Large intestine (tissue), 3 donors: ENCODE measurements at regions not wholly inside any gene's neighbourhood (a gene's known extent, or its start where the extent isn't known, plus 50 kb on each side); places are given as distances from the start of the nearest gene placed in this dataset.

ENCODE experiments used
- DNase-seq, 2 donors: peaks; one replicate each; pipeline versions ENCODE4 v3.0.0 to v3.0.0-alpha.2; 2013
- H3K27ac ChIP-seq: one replicate; pipeline ENCODE4 v1.5.1; 2013; ENCODE audit warnings: low read length
- H3K27me3 ChIP-seq: 2 replicates; pipeline ENCODE4 v1.6.1; 2013; ENCODE audit warnings: low read length; ENCODE audit not compliant: control insufficient read depth, insufficient read depth
- H3K36me3 ChIP-seq: 2 replicates; pipeline ENCODE4 v1.6.1; 2013; ENCODE audit warnings: low read length; ENCODE audit not compliant: control insufficient read depth, insufficient read depth
- H3K4me1 ChIP-seq: one replicate; pipeline ENCODE4 v1.6.1; 2013; ENCODE audit warnings: low read length; ENCODE audit not compliant: control insufficient read depth, insufficient read depth
- H3K4me3 ChIP-seq: one replicate; pipeline ENCODE4 v1.5.1; 2013; ENCODE audit warnings: low read length
- H3K9me3 ChIP-seq: one replicate; pipeline ENCODE4 v1.6.1; 2013; ENCODE audit warnings: mild to moderate bottlenecking, low read depth, low read length, moderate library complexity; ENCODE audit not compliant: control insufficient read depth
- WGBS: methylation state at CpG from one replicate; pipeline ENCODE4 v1.1.5; 2013; ENCODE audit warnings: low lambda C conversion rate; ENCODE audit not compliant: insufficient coverage; 5-methylcytosine and 5-hydroxymethylcytosine counted together

DNA sequence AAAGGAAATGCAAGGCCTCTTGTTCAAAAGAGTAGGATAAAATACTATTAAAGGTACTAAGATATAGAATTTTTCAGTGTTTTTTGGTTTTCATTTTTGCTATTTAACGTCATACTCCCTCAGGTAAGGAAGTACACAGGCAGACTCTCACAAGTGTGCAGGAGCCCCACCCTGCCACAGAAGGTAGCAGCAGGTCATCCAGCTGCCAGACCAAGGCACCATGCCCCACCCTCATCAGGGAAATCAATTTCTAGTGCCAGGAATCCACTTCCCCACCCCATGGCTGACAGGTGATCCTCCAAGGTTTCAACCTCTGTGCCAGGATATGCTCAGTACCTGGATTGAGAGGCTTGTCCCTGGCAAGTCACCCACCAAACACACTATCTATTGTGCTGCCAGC, 712.9 kb downstream of the SORCS3 start:
- Histone ChIP-seq H3K4me1 (no peaks in the 10 kb centered on the region), H3K27me3 (no peaks in the 10 kb centered on the region), H3K9me3 (no peaks in the 10 kb centered on the region), H3K27ac (no peak overlapping the region), H3K36me3 (no peaks in the 10 kb centered on the region), H3K4me3 (no peak overlapping the region)
- no peak for DNase-seq
- no CpG with 5 or more reads among the region's 1 CpG for WGBS

DNA sequence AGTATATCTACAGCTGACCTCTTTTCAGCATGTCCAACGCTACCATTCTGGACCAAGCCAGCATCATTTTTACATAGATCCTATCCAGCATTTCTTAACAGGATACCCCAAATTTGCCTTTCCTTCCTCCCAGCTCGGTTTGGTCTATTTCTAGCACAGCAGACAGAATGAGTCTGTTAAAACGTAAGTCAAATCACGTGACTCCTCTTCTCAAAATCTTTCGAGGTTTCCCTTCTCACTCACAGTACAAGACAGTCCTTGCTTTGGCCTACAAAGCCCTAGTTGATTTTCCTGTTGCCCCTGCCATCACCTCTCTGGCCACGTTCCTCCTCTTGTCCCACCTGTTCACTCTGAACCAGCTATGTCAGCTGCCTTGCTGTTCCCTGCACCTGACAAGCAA, 711.7 kb downstream of the SORCS3 start:
- WGBS: 92% methylated on average over 4 of the region's 6 CpGs
- no peak overlapping the region for H3K4me3 ChIP-seq
- no peak overlapping the region for H3K27ac ChIP-seq
- no peaks in the 10 kb centered on the region for H3K4me1 ChIP-seq
- H3K36me3 ChIP-seq: no peaks in the 10 kb centered on the region
- DNase-seq: no peak
- no peaks in the 10 kb centered on the region for H3K9me3 ChIP-seq
- no peaks in the 10 kb centered on the region for H3K27me3 ChIP-seq

DNA sequence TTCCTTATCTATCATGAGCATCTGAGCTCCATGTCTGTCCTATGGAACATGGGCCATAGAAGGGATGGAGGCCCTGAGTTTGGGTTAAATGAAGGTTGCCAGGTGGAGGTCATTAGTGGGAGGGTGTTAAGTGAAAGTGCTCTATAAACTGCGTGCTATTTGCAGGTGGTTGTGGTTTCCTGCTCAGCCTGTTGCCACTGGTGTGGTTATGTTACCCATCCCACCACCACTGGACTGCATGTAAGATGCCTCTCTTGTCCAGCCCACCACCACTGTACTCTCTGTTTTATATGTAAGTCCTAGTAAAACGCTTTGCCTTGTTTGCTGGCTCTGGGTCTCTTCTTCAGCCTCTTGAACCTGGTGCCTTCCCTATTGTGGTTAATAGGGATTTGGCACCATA, 711.2 kb downstream of the SORCS3 start:
- Histone ChIP-seq H3K36me3 (no peaks in the 10 kb centered on the region), H3K27me3 (no peaks in the 10 kb centered on the region), H3K4me1 (no peaks in the 10 kb centered on the region), H3K27ac (no peak overlapping the region), H3K4me3 (no peak overlapping the region), H3K9me3 (no peaks in the 10 kb centered on the region)
- DNase-seq: no peak
- no CpG with 5 or more reads among the region's 2 CpGs for WGBS

DNA sequence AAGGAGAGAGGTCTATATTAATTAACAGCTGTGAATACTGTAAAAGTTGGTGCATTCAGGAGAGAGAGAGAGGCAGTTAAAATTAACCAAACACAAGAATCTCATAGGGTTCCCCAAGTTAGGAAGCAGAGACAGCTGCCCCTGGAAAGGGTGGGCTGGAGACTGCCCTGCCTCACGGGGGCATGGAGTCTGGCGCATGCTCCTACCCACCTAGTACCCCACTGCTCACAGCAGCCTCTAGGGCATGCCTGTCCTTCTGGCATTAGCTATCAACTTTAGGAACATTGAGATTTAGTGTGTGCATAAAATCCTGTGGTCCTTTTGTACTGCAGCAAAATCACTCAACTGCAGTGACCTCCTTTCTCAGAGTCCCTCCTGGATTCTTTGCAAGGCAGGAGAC, 710.1 kb downstream of the SORCS3 start:
- no peaks in the 10 kb centered on the region for H3K36me3 ChIP-seq
- WGBS: no CpG with 5 or more reads among the region's 2 CpGs
- no peak for DNase-seq
- no peaks in the 10 kb centered on the region for H3K27me3 ChIP-seq
- no peaks in the 10 kb centered on the region for H3K4me1 ChIP-seq
- H3K27ac ChIP-seq: no peak overlapping the region
- no peaks in the 10 kb centered on the region for H3K9me3 ChIP-seq
- H3K4me3 ChIP-seq: no peak overlapping the region

DNA sequence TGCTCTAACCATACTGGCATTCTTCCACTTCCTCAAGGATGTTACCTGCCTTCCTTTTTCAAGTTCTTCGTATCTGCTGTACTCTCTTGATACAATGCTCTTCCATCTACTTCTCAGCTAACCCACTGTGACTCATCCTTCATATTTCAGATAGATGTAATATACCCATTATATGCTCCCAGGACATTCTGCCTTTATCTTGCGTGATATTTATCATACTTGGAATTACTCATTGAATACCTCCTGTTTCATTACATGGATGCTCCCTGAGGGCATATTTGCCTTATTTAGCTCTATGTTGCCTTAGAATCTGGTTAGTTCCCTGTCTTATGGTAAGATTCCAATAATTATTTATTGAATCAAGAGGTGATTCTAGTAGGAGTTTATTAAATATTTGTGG, 706.4 kb downstream of the SORCS3 start:
- H3K27ac ChIP-seq: no peak overlapping the region
- no peaks in the 10 kb centered on the region for H3K4me1 ChIP-seq
- 90% methylated on average over 2 of the region's 2 CpGs for WGBS
- H3K27me3 ChIP-seq: no peaks in the 10 kb centered on the region
- DNase-seq: no peak
- no peaks in the 10 kb centered on the region for H3K36me3 ChIP-seq
- no peaks in the 10 kb centered on the region for H3K9me3 ChIP-seq
- no peak overlapping the region for H3K4me3 ChIP-seq

DNA sequence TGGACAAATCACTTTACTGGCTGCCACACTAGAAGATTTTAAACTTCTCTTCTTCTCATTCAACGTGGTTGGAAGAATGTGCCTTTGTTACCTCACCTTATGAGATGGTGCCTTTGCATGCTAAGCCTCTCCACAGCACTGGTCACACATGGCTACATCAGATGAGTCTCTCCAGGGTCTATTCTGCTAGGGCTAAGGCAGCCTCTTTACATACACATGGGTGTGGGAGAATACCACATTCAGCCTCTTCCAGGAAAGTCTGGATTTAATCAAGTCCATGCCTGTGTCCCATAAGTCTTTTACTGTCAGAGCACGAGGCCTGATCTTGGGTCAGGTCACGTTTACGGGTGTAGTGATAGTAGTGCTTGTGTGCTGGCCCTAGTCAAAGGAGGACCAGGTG, 701.5 kb downstream of the SORCS3 start:
- Histone ChIP-seq H3K27me3 (no peaks in the 10 kb centered on the region), H3K36me3 (no peaks in the 10 kb centered on the region), H3K4me1 (no peaks in the 10 kb centered on the region), H3K27ac (no peak overlapping the region), H3K4me3 (no peak overlapping the region), H3K9me3 (no peaks in the 10 kb centered on the region)
- no CpG with 5 or more reads among the region's 4 CpGs for WGBS
- no peak for DNase-seq

DNA sequence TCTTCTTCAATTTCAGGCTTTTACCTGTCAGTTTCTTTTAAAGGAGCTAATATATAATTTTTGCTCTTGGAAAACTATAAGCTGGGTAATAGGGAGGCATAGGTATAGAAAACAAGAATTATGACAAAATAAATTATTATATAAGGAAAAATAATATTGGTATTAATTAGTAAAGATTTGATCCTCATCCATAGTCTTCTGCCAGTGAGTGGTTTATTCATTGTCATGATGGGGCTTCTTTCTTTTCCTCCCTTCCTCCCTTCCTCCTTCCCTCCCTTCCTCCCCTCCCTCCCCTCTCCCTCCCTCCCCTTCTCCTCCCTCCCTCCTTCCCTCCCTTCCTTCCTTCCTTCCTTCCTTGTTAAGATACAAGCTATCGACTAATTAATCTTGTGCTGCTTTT, 698.6 kb downstream of the SORCS3 start:
- no peaks in the 10 kb centered on the region for H3K27me3 ChIP-seq
- H3K4me3 ChIP-seq: no peak overlapping the region
- DNase-seq: no peak
- no peak overlapping the region for H3K27ac ChIP-seq
- no peaks in the 10 kb centered on the region for H3K9me3 ChIP-seq
- no CpG with 5 or more reads among the region's 1 CpG for WGBS
- no peaks in the 10 kb centered on the region for H3K36me3 ChIP-seq
- no peaks in the 10 kb centered on the region for H3K4me1 ChIP-seq

DNA sequence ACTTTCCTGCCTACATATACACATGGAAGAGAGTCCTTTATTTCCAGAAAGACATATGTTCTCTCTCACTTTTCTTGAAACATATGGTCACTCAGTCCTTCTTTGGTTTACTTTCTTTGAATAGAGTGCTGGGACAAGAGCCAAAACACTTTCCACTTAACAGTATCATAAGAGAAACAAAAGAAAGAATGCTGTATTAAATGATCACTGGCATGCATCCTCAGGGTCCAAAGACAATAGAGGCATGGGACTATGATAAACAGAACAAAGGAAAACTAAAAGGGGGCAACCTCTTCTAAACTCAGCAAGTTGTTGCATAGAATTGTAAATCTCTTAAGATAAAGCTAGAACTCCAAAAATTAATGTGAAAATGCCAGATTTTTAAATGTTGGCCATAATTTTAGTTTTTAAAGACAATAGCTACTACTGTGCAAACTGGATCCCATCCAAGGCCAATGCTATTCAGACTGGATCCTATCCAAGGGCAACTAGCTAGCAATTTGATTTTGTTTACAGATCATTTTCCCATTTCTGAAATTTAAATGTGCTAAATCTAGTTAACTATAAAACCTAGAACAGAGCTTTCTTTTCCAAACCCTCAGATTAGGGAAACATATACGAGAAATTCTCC, 687.5 kb downstream of the SORCS3 start:
- Histone ChIP-seq H3K4me1 (no peaks in the 10 kb centered on the region), H3K27me3 (peaks cover 3% of the 10 kb centered on the region), H3K4me3 (no peak overlapping the region), H3K36me3 (no peaks in the 10 kb centered on the region), H3K27ac (no peak overlapping the region), H3K9me3 (no peaks in the 10 kb centered on the region)
- DNase-seq: peak in 1 of 2 donors; percentile 5
- WGBS: no CpG with 5 or more reads among the region's 1 CpG
